ENCODE measurements at regions not wholly inside any gene's neighbourhood (a gene's known extent, or its start where the extent isn't known, plus 50 kb on each side); places are given as distances from the start of the nearest gene placed in this dataset.
"Not testable (repeated sequence)": the region's sequence is repeated elsewhere in the genome, so short reads cannot be mapped to it uniquely, and the experiment has no call there.

DNA sequence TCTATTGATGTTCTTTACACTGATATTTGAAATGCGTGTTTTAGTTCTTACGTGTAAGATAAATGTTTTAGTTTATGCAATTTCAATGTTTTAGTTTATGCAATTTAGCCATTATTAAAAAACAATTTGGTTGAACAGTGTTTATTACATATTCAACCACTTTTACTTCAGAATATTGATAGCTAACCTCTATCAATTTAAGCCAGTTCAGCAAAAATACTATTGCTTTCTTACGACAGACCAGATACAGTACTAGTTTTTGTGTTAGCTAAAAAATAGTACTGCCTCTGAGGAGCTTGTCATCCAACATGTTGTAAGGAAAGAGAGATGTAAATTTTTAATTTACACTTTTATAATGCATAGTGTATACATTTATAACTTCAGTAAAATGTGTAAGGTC is 361.7 kb upstream of the FAT1 start:
- H3K4me1 Mint-ChIP-seq: no peaks in the 10 kb centered on the region

DNA sequence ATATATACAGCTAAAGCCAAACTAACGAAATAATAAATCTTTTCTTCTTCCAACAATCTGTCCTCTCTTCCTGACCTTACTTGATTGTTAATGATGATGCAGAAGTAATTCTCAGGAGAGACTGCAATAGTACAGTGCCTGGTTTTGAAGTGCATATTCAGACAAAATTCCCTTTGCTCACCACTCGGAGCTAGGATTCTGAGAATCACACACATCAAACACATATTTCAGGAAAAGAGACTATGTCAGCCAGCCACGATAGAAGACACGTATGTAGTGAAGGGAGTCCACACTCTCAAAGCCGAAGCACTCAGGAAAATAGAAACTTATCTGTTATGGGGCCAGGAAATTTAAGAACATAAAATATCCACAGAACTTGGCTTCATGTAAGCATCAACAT is 362.5 kb upstream of the FAT1 start:
- DNase-seq: no peak
- Mint-ChIP-seq H3K27me3 (no peaks in the 10 kb centered on the region), H3K27ac (no peak overlapping the region), H3K4me1 (no peaks in the 10 kb centered on the region), H3K4me3 (no peak overlapping the region), H3K36me3 (no peaks in the 10 kb centered on the region), H3K9me3 (peaks cover 1% of the 10 kb centered on the region)
- POLR2A ChIA-PET: no interaction called here
- no peak for ATAC-seq (ENCODE audit: low read depth)

More for the DNA sequence above, 361.7 kb upstream of the FAT1 start:
- ATAC-seq (ENCODE audit: low read depth) (no peak), DNase-seq (no peak)
- Mint-ChIP-seq H3K9me3 (no peaks in the 10 kb centered on the region), H3K27ac (no peak overlapping the region), H3K36me3 (no peaks in the 10 kb centered on the region), H3K4me3 (no peak overlapping the region), H3K27me3 (no peaks in the 10 kb centered on the region)
- POLR2A ChIA-PET: no interaction called here

DNA sequence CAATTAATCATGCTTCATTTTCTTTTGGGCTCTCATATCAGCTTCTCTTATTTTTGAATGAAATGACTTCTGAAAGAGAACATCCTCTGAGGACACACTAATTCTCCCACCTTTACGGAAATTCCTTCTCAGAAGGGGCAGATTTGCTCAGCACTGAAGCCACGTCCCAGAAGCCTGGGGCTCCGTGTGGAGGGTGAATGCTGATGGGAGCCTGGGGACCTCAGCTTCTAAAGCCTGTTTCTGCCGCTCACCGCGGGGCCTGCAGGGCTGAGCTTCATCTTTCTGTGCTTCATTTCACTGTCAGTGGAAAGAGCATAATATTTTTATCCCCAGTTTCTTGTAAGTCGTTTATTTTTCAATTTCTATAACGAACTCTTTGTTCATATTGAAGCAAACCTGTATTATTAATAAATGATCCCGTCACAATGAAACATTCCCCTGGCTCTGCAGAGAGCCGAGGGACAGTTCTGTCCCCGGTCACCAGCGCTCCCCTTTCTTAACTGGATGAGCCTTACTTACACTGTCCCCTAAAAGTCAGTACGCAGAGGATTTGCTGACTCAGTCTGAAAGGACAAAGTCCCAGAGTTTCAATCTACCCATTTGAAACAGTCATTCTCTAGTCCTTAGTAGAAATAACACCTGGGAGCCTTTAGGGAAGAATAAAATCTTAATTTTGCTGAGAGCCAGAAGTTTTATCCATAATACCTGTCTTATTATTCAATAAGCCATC is 364.6 kb upstream of the FAT1 start:
- Mint-ChIP-seq H3K27ac (no peak overlapping the region), H3K36me3 (no peaks in the 10 kb centered on the region), H3K9me3 (peaks cover 1% of the 10 kb centered on the region), H3K27me3 (no peaks in the 10 kb centered on the region), H3K4me1 (no peaks in the 10 kb centered on the region), H3K4me3 (no peak overlapping the region)
- DNase-seq (no peak), ATAC-seq (ENCODE audit: low read depth) (no peak)
- POLR2A ChIA-PET: no interaction called here

DNA sequence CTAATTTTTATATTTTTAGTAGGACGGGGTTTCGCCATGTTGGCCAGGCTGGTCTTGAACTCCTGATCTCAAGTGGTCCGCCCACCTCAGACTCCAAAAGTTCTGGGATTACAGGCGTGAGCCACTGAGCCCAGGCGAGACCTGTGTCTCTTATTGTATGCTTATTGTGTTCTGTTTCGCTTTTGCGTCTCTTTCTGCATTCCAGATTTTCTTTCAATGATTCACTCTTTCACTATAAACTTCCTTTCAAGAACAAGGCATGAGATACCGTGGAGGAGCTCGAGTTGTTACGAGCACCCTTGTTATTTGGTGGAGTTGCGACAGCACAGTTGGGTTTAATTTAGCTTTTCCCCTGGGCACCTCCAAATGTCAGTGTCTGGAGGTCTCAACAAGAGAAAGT is 366.7 kb upstream of the FAT1 start:
- peaks cover 1% of the 10 kb centered on the region for H3K9me3 Mint-ChIP-seq
- no peaks in the 10 kb centered on the region for H3K36me3 Mint-ChIP-seq
- POLR2A ChIA-PET: no interaction called here
- ATAC-seq (ENCODE audit: low read depth) (no peak), DNase-seq (no peak)
- no peak overlapping the region for H3K27ac Mint-ChIP-seq
- H3K27me3 Mint-ChIP-seq: no peaks in the 10 kb centered on the region
- no peak overlapping the region for H3K4me3 Mint-ChIP-seq
- H3K4me1 Mint-ChIP-seq: no peaks in the 10 kb centered on the region

DNA sequence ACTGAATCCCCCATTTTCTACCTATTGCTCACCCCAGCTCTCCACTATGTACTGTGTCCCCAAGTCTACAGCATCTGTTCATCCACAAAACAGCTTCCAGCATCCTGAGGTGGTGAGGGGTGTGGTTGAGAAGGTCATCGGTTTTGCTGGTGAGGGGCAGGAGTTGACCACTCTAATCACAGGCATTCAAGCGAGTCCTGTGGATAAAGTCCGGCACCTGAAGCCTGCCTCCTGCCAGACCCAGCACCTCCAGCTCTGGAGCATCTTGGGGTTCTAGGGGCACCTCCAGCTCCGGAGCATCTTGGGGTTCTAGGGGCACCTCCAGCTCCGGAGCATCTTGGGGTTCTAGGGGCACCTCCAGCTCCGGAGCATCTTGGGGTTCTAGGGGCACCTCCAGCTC is 367.2 kb upstream of the FAT1 start:
- H3K27me3 Mint-ChIP-seq; H3K27ac Mint-ChIP-seq; H3K9me3 Mint-ChIP-seq; H3K4me1 Mint-ChIP-seq; H3K4me3 Mint-ChIP-seq; ATAC-seq (ENCODE audit: low read depth); POLR2A ChIA-PET; H3K36me3 Mint-ChIP-seq; DNase-seq: not testable (repeated sequence)

DNA sequence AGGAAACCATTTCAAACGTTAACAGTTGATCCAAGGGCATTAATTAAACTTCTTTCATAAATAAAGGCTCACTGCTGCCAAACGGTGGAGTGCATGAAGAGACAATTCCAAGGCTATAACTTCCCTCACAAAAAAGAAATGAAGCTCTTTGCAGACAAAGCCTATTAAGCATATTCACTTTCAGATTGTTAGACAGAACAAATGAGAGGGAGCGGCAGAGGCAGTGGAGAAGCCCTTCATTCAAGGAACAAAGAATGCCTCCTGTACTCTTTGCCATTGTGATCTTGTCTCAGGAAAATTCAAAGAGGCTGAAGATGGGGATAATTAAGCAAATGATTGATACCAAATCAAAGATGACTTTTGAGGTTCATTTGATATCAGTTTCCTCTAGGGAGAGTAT is 370.5 kb upstream of the FAT1 start:
- DNase-seq (no peak), ATAC-seq (ENCODE audit: low read depth) (no peak)
- no peaks in the 10 kb centered on the region for H3K36me3 Mint-ChIP-seq
- H3K4me3 Mint-ChIP-seq: no peak overlapping the region
- H3K9me3 Mint-ChIP-seq: peaks cover 7% of the 10 kb centered on the region
- H3K27me3 Mint-ChIP-seq: no peaks in the 10 kb centered on the region
- no peaks in the 10 kb centered on the region for H3K4me1 Mint-ChIP-seq
- H3K27ac Mint-ChIP-seq: no peak overlapping the region
- POLR2A ChIA-PET: no interaction called here

DNA sequence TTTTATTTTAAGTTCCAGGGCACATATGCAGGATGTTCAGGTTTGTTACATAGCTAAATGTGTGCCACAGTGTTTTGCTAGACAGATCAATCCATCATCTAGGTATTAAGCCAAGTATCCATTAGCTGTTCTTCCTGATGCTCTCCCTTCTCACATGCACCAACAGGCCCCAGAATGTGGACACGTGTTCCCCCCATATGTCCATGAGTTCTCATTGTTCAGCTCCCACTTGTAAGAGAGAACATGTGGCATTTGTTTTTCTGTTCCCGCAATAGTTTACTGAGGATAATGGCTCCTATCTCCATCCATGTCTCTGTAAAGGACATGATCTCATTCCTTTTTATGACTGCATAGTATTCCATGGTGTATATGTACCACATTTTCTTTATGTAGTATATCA is 374.8 kb upstream of the FAT1 start:
- no peak overlapping the region for H3K27ac Mint-ChIP-seq
- POLR2A ChIA-PET: no interaction called here
- DNase-seq (no peak), ATAC-seq (ENCODE audit: low read depth) (no peak)
- no peaks in the 10 kb centered on the region for H3K36me3 Mint-ChIP-seq
- H3K9me3 Mint-ChIP-seq: peaks cover 6% of the 10 kb centered on the region
- no peak overlapping the region for H3K4me3 Mint-ChIP-seq
- no peaks in the 10 kb centered on the region for H3K4me1 Mint-ChIP-seq
- no peaks in the 10 kb centered on the region for H3K27me3 Mint-ChIP-seq

DNA sequence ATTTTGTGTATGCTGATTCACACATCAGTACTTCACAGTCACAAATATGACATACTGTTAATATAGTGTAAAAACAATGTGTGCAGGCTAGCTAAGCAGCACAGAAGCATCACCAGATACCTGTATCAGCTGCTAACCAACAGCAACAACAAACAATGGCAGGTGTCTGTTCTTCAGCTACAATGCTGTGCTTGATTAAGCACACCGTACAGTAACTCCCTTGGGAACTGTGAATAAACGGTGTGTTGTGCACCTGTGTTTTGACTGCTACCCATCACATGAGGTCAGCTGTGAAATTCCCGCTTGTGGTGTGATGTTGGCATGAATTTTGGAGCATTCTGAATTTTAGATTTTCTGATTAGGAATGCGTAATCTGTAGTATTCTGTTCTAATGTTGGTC is 379.7 kb upstream of the FAT1 start:
- Mint-ChIP-seq H3K27me3 (no peaks in the 10 kb centered on the region), H3K27ac (no peak overlapping the region), H3K36me3 (no peaks in the 10 kb centered on the region), H3K9me3 (peaks cover 3% of the 10 kb centered on the region), H3K4me1 (no peaks in the 10 kb centered on the region), H3K4me3 (no peak overlapping the region)
- POLR2A ChIA-PET: no interaction called here
- DNase-seq (no peak), ATAC-seq (ENCODE audit: low read depth) (no peak)

DNA sequence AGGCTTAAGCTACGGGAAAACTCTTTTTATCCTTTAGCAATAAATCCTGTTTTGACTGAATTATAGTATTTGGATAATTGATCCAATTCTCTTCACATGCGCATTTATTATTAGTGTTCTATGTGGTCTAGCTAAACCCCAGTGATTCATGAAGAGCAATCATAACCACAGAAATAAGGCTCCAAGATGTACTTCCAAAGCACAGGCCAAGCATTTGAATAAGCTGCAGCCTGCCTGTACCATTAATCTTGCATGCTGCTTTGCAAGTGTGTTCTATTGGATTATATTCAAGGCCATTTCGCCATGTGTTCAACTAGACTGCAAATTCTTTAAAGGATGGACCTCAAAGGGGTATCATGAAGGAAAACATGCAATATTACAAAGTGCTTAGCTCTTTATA is 385.2 kb upstream of the FAT1 start:
- Mint-ChIP-seq H3K4me3 (no peak overlapping the region), H3K4me1 (no peaks in the 10 kb centered on the region), H3K36me3 (no peaks in the 10 kb centered on the region), H3K27ac (no peak overlapping the region), H3K9me3 (peaks cover 1% of the 10 kb centered on the region), H3K27me3 (no peaks in the 10 kb centered on the region)
- ATAC-seq (ENCODE audit: low read depth): no peak
- DNase-seq: no peak
- POLR2A ChIA-PET: no interaction called here

DNA sequence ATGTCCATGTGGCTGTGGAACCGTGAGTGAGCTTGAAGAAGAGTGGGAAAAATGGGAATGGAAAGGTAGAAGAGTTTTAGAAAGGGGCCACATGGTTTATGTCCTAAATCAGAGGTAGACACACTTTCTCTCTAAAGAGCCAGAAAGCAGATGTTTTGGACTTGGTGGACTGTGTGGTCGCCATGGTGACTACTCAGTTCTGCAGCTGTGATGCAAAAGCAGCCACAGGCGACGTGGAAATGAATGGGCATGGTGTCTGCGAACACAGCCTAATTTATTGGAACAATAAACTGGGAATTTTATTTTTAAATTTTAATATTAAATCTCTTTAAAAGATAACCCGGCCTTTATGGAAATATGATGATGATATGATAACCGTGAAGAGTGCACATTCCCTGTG is 386.0 kb upstream of the FAT1 start:
- Mint-ChIP-seq H3K4me1 (no peaks in the 10 kb centered on the region), H3K9me3 (peaks cover 1% of the 10 kb centered on the region), H3K36me3 (no peaks in the 10 kb centered on the region), H3K27ac (no peak overlapping the region), H3K27me3 (no peaks in the 10 kb centered on the region), H3K4me3 (no peak overlapping the region)
- POLR2A ChIA-PET: no interaction called here
- ATAC-seq (ENCODE audit: low read depth) (no peak), DNase-seq (no peak)

DNA sequence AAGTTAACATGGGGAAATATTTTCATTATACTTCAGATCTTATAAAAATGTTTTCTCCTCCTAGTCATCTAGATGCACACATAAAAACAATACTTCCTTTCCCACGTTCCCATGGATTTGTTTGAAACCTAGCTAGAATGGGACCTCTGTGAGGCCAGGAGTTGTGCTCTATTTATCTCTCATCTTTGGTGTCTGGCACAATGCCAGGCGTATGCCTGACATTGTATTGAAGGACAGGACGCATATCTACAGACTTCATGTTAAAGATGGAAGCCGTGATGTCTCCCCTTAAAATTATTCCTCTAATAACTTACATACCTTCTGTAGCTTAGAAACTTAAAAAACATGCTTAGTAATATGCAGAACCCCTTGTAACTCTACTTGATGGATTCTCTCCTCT is 394.5 kb upstream of the FAT1 start:
- Mint-ChIP-seq H3K27ac (no peak overlapping the region), H3K4me3 (no peak overlapping the region), H3K27me3 (no peaks in the 10 kb centered on the region), H3K9me3 (peaks cover 4% of the 10 kb centered on the region), H3K36me3 (no peaks in the 10 kb centered on the region), H3K4me1 (no peaks in the 10 kb centered on the region)
- ATAC-seq (ENCODE audit: low read depth) (no peak), DNase-seq (no peak)
- POLR2A ChIA-PET: no interaction called here

DNA sequence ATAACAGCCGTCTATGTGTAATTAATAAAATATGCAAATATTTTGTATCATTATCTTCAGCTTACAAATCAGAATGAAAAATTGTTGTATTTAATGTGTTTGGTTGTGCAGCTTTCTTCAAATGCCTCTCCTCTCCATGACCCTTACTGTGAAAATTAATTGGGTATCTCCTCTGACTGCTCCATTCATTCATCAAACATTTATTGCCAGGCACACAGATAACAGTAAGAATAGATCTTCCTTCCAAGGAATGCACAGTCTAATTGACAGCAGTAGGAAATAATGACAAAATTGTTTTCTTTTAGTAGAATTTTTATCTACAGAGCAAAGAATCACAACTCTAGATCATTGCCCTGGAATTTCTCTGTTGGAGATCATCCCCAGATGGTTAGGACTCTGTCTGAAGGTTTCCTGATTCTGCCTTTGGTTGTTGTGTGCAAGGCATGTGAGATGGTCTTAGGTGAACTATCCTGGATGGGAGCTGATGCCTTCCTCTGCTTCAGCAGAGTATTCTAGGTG is 395.0 kb upstream of the FAT1 start:
- DNase-seq (no peak), ATAC-seq (ENCODE audit: low read depth) (no peak)
- POLR2A ChIA-PET: no interaction called here
- Mint-ChIP-seq H3K27me3 (no peaks in the 10 kb centered on the region), H3K9me3 (peaks cover 5% of the 10 kb centered on the region), H3K4me1 (no peaks in the 10 kb centered on the region), H3K27ac (no peak overlapping the region), H3K36me3 (no peaks in the 10 kb centered on the region), H3K4me3 (no peak overlapping the region)

DNA sequence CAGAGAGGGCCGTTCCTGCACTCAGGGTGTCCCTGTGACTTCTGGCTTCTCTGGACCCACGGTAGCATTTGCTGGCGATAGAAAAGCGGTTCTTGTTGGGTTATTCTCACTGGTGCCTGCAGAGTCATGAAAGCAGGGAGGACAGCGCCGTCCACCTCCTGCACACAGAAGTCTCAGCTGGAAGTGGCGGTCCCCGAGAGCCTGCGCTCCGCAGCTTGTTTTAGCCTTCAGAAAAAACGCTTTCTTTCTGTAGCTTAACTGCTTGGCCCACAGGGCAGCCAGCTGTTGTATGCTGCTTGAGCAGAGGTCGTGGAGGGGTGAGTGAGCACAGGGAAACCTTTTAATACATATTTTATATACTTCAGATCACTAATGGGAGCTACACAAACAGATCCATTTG is 400.7 kb upstream of the FAT1 start:
- Mint-ChIP-seq H3K9me3 (peaks cover 10% of the 10 kb centered on the region), H3K4me1 (no peaks in the 10 kb centered on the region), H3K27ac (no peak overlapping the region), H3K27me3 (no peaks in the 10 kb centered on the region), H3K4me3 (no peak overlapping the region), H3K36me3 (no peaks in the 10 kb centered on the region)
- POLR2A ChIA-PET: no interaction called here
- DNase-seq (no peak), ATAC-seq (ENCODE audit: low read depth) (no peak)

DNA sequence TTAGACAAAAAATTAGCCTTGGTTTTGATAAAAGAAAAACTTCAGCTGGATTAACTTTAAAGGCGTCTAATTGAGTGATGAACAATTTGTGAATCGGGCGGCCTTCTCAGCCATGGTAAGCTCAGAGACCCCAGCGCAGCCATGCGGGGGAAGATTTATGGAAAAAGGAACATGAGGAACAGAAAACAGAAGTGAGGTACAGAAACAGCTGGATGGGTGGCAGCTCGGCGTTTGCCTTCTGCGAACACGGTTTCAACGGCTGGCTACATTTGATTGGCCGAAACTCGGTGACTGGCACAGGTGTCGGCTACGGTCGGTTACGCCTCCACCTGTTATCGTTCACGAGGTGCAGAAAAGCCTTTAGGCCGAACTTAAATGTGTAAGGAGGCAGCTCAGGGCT is 401.4 kb upstream of the FAT1 start:
- peaks cover 10% of the 10 kb centered on the region for H3K9me3 Mint-ChIP-seq

DNA sequence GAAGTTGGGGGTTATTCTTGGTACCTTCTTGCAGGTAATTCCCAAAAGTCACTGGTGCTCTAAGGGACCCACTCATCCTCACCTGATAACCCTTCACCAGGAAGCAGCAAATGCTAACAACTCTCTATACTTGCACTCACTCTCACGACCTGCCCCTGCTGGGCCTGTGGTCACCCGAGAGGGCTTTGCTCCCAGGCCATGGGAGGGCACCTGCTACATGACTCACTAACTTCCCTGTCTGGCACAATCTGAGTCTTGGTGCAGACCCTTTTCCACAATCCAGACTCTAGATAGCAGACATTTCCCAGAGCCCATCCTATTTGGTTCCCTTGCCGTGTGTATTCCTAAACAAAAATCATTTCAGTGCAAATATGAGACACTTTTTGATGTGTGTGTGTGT is 403.8 kb upstream of the FAT1 start:
- POLR2A ChIA-PET: no interaction called here
- Mint-ChIP-seq H3K4me1 (no peaks in the 10 kb centered on the region), H3K27me3 (no peaks in the 10 kb centered on the region), H3K9me3 (peaks cover 10% of the 10 kb centered on the region), H3K27ac (no peak overlapping the region), H3K36me3 (no peaks in the 10 kb centered on the region), H3K4me3 (no peak overlapping the region)
- DNase-seq (no peak), ATAC-seq (ENCODE audit: low read depth) (no peak)

More for the DNA sequence above, 401.4 kb upstream of the FAT1 start:
- DNase-seq (no peak), ATAC-seq (ENCODE audit: low read depth) (no peak)
- H3K4me1 Mint-ChIP-seq: no peaks in the 10 kb centered on the region
- H3K27me3 Mint-ChIP-seq: no peaks in the 10 kb centered on the region
- no peak overlapping the region for H3K27ac Mint-ChIP-seq
- H3K4me3 Mint-ChIP-seq: no peak overlapping the region
- POLR2A ChIA-PET: no interaction called here
- H3K36me3 Mint-ChIP-seq: no peaks in the 10 kb centered on the region

All from activated naive CD8-positive, alpha-beta T cell treated with anti-CD3 and anti-CD28 coated beads, Interleukin-2, amount 10 ng/mL, durations not matched to agents 7 days and 5 days (primary cell).